H9 (cell line): ENCODE measurements at regions not wholly inside any gene's neighbourhood (a gene's known extent, or its start where the extent isn't known, plus 50 kb on each side); places are given as distances from the start of the nearest gene placed in this dataset.

ENCODE experiments used
- DNase-seq: peaks from one replicate; pipeline ENCODE4 v3.0.0-alpha.2; 2017
- H2AFZ ChIP-seq: one replicate; pipeline ENCODE4 v1.6.1; 2013; ENCODE audit warnings: mild to moderate bottlenecking, low read length, control low read depth, moderate library complexity
- H2AK5ac ChIP-seq: 2 replicates; pipeline ENCODE4 v1.6.1; 2013; ENCODE audit warnings: low read length, control low read depth, mixed read lengths; ENCODE audit not compliant: insufficient read length
- H2BK120ac ChIP-seq: one replicate; pipeline ENCODE4 v1.6.1; 2013; ENCODE audit warnings: low read depth, mild to moderate bottlenecking, low read length, control low read depth, inconsistent platforms; ENCODE audit not compliant: poor library complexity, severe bottlenecking
- H2BK12ac ChIP-seq: 2 replicates; pipeline ENCODE4 v1.6.1; 2013; ENCODE audit warnings: low read length, control low read depth, mixed read lengths, low read depth; ENCODE audit not compliant: insufficient read length
- H2BK15ac ChIP-seq: 2 replicates; pipeline ENCODE4 v1.6.1; 2013; ENCODE audit warnings: low read depth, low read length, control low read depth
- H2BK20ac ChIP-seq: one replicate; pipeline ENCODE4 v1.6.1; 2013; ENCODE audit warnings: low read depth, mild to moderate bottlenecking, low read length, control low read depth, inconsistent platforms; ENCODE audit not compliant: poor library complexity, severe bottlenecking
- H2BK5ac ChIP-seq: 2 replicates; pipeline ENCODE4 v1.6.1; 2013; ENCODE audit warnings: low read length, control low read depth, mixed read lengths; ENCODE audit not compliant: insufficient read length
- H3K14ac ChIP-seq: 2 replicates; pipeline ENCODE4 v1.6.1; 2013; ENCODE audit warnings: low read length, control low read depth; ENCODE audit not compliant: insufficient read depth
- H3K18ac ChIP-seq: 2 replicates; pipeline ENCODE4 v1.6.1; 2013; ENCODE audit warnings: low read depth, mild to moderate bottlenecking, mixed read lengths, low read length, control low read depth; ENCODE audit not compliant: insufficient read length
- H3K23ac ChIP-seq: 2 replicates; pipeline ENCODE4 v1.6.1; 2013; ENCODE audit warnings: low read length, control low read depth, mixed read lengths, low read depth; ENCODE audit not compliant: insufficient read length
- H3K23me2 ChIP-seq: 2 replicates; pipeline ENCODE4 v1.6.1; 2013; ENCODE audit warnings: low read depth, mild to moderate bottlenecking, mixed read lengths, low read length, control low read depth; ENCODE audit not compliant: insufficient read length, poor library complexity, severe bottlenecking
- H3K27ac ChIP-seq: 2 replicates; pipeline ENCODE4 v1.5.1; 2013; ENCODE audit warnings: low read length, control low read depth, mixed read lengths, low read depth; ENCODE audit not compliant: insufficient read length
- H3K27me3 ChIP-seq: 2 replicates; pipeline ENCODE4 v1.6.1; 2013; ENCODE audit warnings: low read length, control low read depth, inconsistent platforms; ENCODE audit not compliant: insufficient read depth
- H3K4ac ChIP-seq: 2 replicates; pipeline ENCODE4 v1.6.1; 2013; ENCODE audit warnings: low read depth, mild to moderate bottlenecking, control low read depth, inconsistent platforms, low read length, moderate library complexity
- H3K4me1 ChIP-seq: 2 replicates; pipeline ENCODE4 v1.6.1; 2013; ENCODE audit warnings: low read length, control low read depth, inconsistent platforms; ENCODE audit not compliant: insufficient read depth
- H3K4me2 ChIP-seq: 2 replicates; pipeline ENCODE4 v1.6.1; 2013; ENCODE audit warnings: low read length, control low read depth, mixed read lengths; ENCODE audit not compliant: insufficient read length, insufficient read depth
- H3K56ac ChIP-seq: 2 replicates; pipeline ENCODE4 v1.6.1; 2013; ENCODE audit warnings: low read depth, mild to moderate bottlenecking, mixed read lengths, low read length, control low read depth; ENCODE audit not compliant: insufficient read length
- H3K79me1 ChIP-seq: 2 replicates; pipeline ENCODE4 v1.6.1; 2013; ENCODE audit warnings: low read depth, mild to moderate bottlenecking, moderate library complexity, low read length, control low read depth, inconsistent platforms; ENCODE audit not compliant: insufficient read depth, poor library complexity, severe bottlenecking
- H3K79me2 ChIP-seq: 2 replicates; pipeline ENCODE4 v1.6.1; 2013; ENCODE audit warnings: low read length, control low read depth, inconsistent platforms; ENCODE audit not compliant: insufficient read depth
- H3K9ac ChIP-seq: 2 replicates; pipeline ENCODE4 v1.6.1; 2013; ENCODE audit warnings: low read length, control low read depth, mixed read lengths; ENCODE audit not compliant: insufficient read length; ENCODE audit errors: extremely low read depth
- H3K9me3 ChIP-seq: one replicate; pipeline ENCODE4 v1.6.1; 2013; ENCODE audit warnings: low read depth, low read length, inconsistent platforms; ENCODE audit not compliant: control insufficient read depth
- H3T11ph ChIP-seq: one replicate; pipeline ENCODE4 v1.6.1; 2013; ENCODE audit warnings: mild to moderate bottlenecking, low read length, control low read depth, inconsistent platforms
- H4K20me1 ChIP-seq: one replicate; pipeline ENCODE4 v1.6.1; 2013; ENCODE audit not compliant: control insufficient read depth, insufficient read length, insufficient read depth
- H4K5ac ChIP-seq: 2 replicates; pipeline ENCODE4 v1.6.1; 2013; ENCODE audit warnings: low read depth, mild to moderate bottlenecking, mixed read lengths, low read length, control low read depth; ENCODE audit not compliant: insufficient read length
- H4K8ac ChIP-seq: replicated peaks from 2 replicates; pipeline ENCODE4 v1.6.1; 2013; ENCODE audit warnings: low read length, control low read depth, mixed read lengths, low read depth; ENCODE audit not compliant: insufficient read length
- H4K91ac ChIP-seq: 2 replicates; pipeline ENCODE4 v1.6.1; 2013; ENCODE audit warnings: low read depth, mild to moderate bottlenecking, moderate library complexity, mixed read lengths, low read length, control low read depth; ENCODE audit not compliant: insufficient read length
- H3K27ac Mint-ChIP-seq, 3 experiments: 2 replicates in 2 of 3; 3 replicates in 1 of 3; pipeline ENCODE4 v1.8.0; 2020 to 2021; ENCODE audit warnings: mixed read lengths in 3 of 3, mild to moderate bottlenecking in 1 of 3, moderate library complexity in 1 of 3
- H3K27me3 Mint-ChIP-seq: 2 replicates; pipeline ENCODE4 v1.8.0; 2021; ENCODE audit warnings: low read depth, mild to moderate bottlenecking, moderate library complexity, mixed read lengths
- H3K36me3 Mint-ChIP-seq, 3 experiments: 2 replicates in 2 of 3; 3 replicates in 1 of 3; pipeline ENCODE4 v1.8.0; 2020 to 2021; ENCODE audit warnings: low read depth in 3 of 3, mixed read lengths in 3 of 3; ENCODE audit not compliant: insufficient read depth in 1 of 3
- H3K4me1 Mint-ChIP-seq, 2 experiments: 2 replicates each; pipeline ENCODE4 v1.8.0; 2020; ENCODE audit warnings: mixed read lengths in 2 of 2
- H3K4me3 Mint-ChIP-seq, 2 experiments: 2 replicates in 1 of 2; 3 replicates in 1 of 2; pipeline ENCODE4 v1.8.0; 2020 to 2021; ENCODE audit warnings: mild to moderate bottlenecking in 2 of 2, mixed read lengths in 2 of 2, moderate library complexity in 1 of 2
- H3K9me3 Mint-ChIP-seq, 2 experiments: 2 replicates in 1 of 2; 3 replicates in 1 of 2; pipeline ENCODE4 v1.8.0; 2020; ENCODE audit warnings: mild to moderate bottlenecking in 2 of 2, mixed read lengths in 2 of 2, moderate library complexity in 1 of 2
- CTCF ChIP-seq: fragments of 200-600 bp; sonication (generic); conservative IDR thresholded peaks from 3 replicates; pipeline ENCODE4 v1.8.0; 2021; ENCODE audit warnings: antibody characterized with exemption, mild to moderate bottlenecking
- WGBS: extraction: QIAGEN DNeasy Blood & Tissue Kit; methylation state at CpG from one replicate; pipeline ENCODE4 v1.1.7; 2013; ENCODE audit warnings: missing lambda C conversion rate, low lambda C conversion rate, mixed read lengths; ENCODE audit not compliant: insufficient read length; ENCODE audit errors: extremely low coverage; 5-methylcytosine and 5-hydroxymethylcytosine counted together

GRCh38 chr2:43143756-43144155, 82.7 kb downstream of the ZFP36L2 start:
- H3K23me2 ChIP-seq: no peaks in the 10 kb centered on the region
- no peak overlapping the region for H3K18ac ChIP-seq
- H3K23ac ChIP-seq: no peak overlapping the region
- H3K4me1 ChIP-seq: peaks cover 3% of the 10 kb centered on the region; the same call in 1 of the 2 replicates
- no peak overlapping the region for H4K91ac ChIP-seq
- H3K4ac ChIP-seq: no peak overlapping the region
- H2AK5ac ChIP-seq: no peak overlapping the region
- H3K79me2 ChIP-seq: no peaks in the 10 kb centered on the region
- no peaks in the 10 kb centered on the region for H3K27me3 Mint-ChIP-seq
- no peak overlapping the region for H2BK120ac ChIP-seq
- H4K20me1 ChIP-seq: no peaks in the 10 kb centered on the region
- H3K4me3 Mint-ChIP-seq: no peak overlapping the region
- H4K8ac ChIP-seq: no peak overlapping the region
- no peak for TF ChIP-seq CTCF
- no peak overlapping the region for H2BK15ac ChIP-seq
- H3K36me3 Mint-ChIP-seq: no peaks in the 10 kb centered on the region
- no peak overlapping the region for H2AFZ ChIP-seq
- no peak overlapping the region for H2BK12ac ChIP-seq
- no peaks in the 10 kb centered on the region for H3K9me3 ChIP-seq
- no peak overlapping the region for H3K4me2 ChIP-seq
- H2BK20ac ChIP-seq: no peak overlapping the region
- H3K4me1 Mint-ChIP-seq: peaks cover 15 to 18% of the 10 kb centered on the region in 2 experiments
- H3K56ac ChIP-seq: no peak overlapping the region
- H3K27ac Mint-ChIP-seq: no peak overlapping the region
- WGBS: no CpG with 5 or more reads among the region's 8 CpGs
- no peak overlapping the region for H2BK5ac ChIP-seq
- H3K27me3 ChIP-seq: no peaks in the 10 kb centered on the region
- H3K27ac ChIP-seq: no peak overlapping the region
- no peaks in the 10 kb centered on the region for H3K79me1 ChIP-seq
- no peak overlapping the region for H3K14ac ChIP-seq
- no peak overlapping the region for H3K9ac ChIP-seq
- H4K5ac ChIP-seq: no peak overlapping the region
- no peaks in the 10 kb centered on the region for H3K9me3 Mint-ChIP-seq
- no peak for DNase-seq
- no peak overlapping the region for H3T11ph ChIP-seq
